Neural progenitor cell (in vitro differentiated cells): ENCODE measurements at regions not wholly inside any gene's neighbourhood (a gene's known extent, or its start where the extent isn't known, plus 50 kb on each side); places are given as distances from the start of the nearest gene placed in this dataset.

Source experiments
- DNase-seq: peaks from one replicate; pipeline ENCODE4 v3.0.0-alpha.2; 2016; ENCODE audit warnings: low spot score
- H2AFZ ChIP-seq: fragments of 200-600 bp; sonication (generic); replicated peaks from 2 replicates; pipeline ENCODE4 v1.6.1; 2016; ENCODE audit warnings: antibody characterized with exemption
- H3F3A ChIP-seq: fragments of 200-600 bp; sonication (generic); 2 replicates; pipeline ENCODE4 v1.6.1; 2016; ENCODE audit warnings: antibody characterized with exemption, low read depth
- H3K27ac ChIP-seq: fragments of 200-600 bp; sonication (generic); 2 replicates; pipeline ENCODE4 v1.5.1; 2016; ENCODE audit warnings: mild to moderate bottlenecking
- H3K27me3 ChIP-seq: fragments of 200-600 bp; sonication (generic); 2 replicates; pipeline ENCODE4 v1.6.1; 2016; ENCODE audit warnings: mild to moderate bottlenecking, moderate library complexity
- H3K36me3 ChIP-seq: fragments of 200-600 bp; sonication (generic); 2 replicates; pipeline ENCODE4 v1.5.1; 2016
- H3K4me1 ChIP-seq: fragments of 200-600 bp; sonication (generic); 2 replicates; pipeline ENCODE4 v1.6.1; 2016; ENCODE audit warnings: mixed run types
- H3K4me2 ChIP-seq: fragments of 200-600 bp; sonication (generic); 2 replicates; pipeline ENCODE4 v1.6.1; 2016
- H3K4me3 ChIP-seq: fragments of 200-600 bp; sonication (generic); 2 replicates; pipeline ENCODE4 v1.5.1; 2016
- H3K79me2 ChIP-seq: fragments of 200-600 bp; sonication (generic); 2 replicates; pipeline ENCODE4 v1.6.1; 2016; ENCODE audit warnings: low read depth
- H3K9ac ChIP-seq: fragments of 200-600 bp; sonication (generic); 2 replicates; pipeline ENCODE4 v1.6.1; 2016
- H3K9me3 ChIP-seq: fragments of 200-600 bp; sonication (generic); 2 replicates; pipeline ENCODE4 v1.5.1; 2016; ENCODE audit warnings: low read depth
- H4K20me1 ChIP-seq: fragments of 200-600 bp; sonication (generic); 2 replicates; pipeline ENCODE4 v1.6.1; 2016; ENCODE audit warnings: low read depth
- H3K27ac Mint-ChIP-seq: 3 replicates; pipeline ENCODE4 v1.8.0; 2021; ENCODE audit warnings: mixed read lengths
- H3K27me3 Mint-ChIP-seq: 2 replicates; pipeline ENCODE4 v1.8.0; 2022; ENCODE audit warnings: low read depth, mild to moderate bottlenecking, inconsistent platforms, moderate library complexity, mixed read lengths; ENCODE audit not compliant: insufficient read depth
- H3K36me3 Mint-ChIP-seq: 3 replicates; pipeline ENCODE4 v1.8.0; 2021; ENCODE audit warnings: mixed read lengths
- H3K4me1 Mint-ChIP-seq: 3 replicates; pipeline ENCODE4 v1.8.0; 2021; ENCODE audit warnings: mixed read lengths
- H3K4me3 Mint-ChIP-seq: 3 replicates; pipeline ENCODE4 v1.8.0; 2021; ENCODE audit warnings: mild to moderate bottlenecking, moderate library complexity, mixed read lengths
- H3K9me3 Mint-ChIP-seq: 3 replicates; pipeline ENCODE4 v1.8.0; 2020; ENCODE audit warnings: mixed read lengths
- EZH2 ChIP-seq: fragments of 200-600 bp; sonication (generic); IDR thresholded peaks from 2 replicates; pipeline ENCODE4 v1.6.1; 2017; ENCODE audit warnings: antibody characterized with exemption, mild to moderate bottlenecking, moderate library complexity
- EZH2phosphoT487 ChIP-seq: fragments of 200-600 bp; sonication (generic); IDR thresholded peaks from 2 replicates; pipeline ENCODE4 v1.6.1; 2017; ENCODE audit warnings: antibody characterized with exemption
- TF ChIP-seq, protein P1 (sequence below): fragments of 200-600 bp; sonication (generic); IDR thresholded peaks from 2 replicates; pipeline ENCODE4 v1.5.1; 2017; ENCODE audit warnings: antibody characterized with exemption, mild to moderate bottlenecking

- no peak overlapping the region for H3K4me3 ChIP-seq
- H3K4me1 ChIP-seq: no peaks in the 10 kb centered on the region
- H3K9me3 ChIP-seq: no peaks in the 10 kb centered on the region
- no peaks in the 10 kb centered on the region for H3K79me2 ChIP-seq
- TF ChIP-seq EZH2phosphoT487 (no peak), EZH2 (no peak)
- TF ChIP-seq, protein P1, sequence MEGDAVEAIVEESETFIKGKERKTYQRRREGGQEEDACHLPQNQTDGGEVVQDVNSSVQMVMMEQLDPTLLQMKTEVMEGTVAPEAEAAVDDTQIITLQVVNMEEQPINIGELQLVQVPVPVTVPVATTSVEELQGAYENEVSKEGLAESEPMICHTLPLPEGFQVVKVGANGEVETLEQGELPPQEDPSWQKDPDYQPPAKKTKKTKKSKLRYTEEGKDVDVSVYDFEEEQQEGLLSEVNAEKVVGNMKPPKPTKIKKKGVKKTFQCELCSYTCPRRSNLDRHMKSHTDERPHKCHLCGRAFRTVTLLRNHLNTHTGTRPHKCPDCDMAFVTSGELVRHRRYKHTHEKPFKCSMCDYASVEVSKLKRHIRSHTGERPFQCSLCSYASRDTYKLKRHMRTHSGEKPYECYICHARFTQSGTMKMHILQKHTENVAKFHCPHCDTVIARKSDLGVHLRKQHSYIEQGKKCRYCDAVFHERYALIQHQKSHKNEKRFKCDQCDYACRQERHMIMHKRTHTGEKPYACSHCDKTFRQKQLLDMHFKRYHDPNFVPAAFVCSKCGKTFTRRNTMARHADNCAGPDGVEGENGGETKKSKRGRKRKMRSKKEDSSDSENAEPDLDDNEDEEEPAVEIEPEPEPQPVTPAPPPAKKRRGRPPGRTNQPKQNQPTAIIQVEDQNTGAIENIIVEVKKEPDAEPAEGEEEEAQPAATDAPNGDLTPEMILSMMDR: no peak
- no peak overlapping the region for H2AFZ ChIP-seq
- Mint-ChIP-seq H3K9me3 (peaks cover 5% of the 10 kb centered on the region), H3K36me3 (peaks cover 4% of the 10 kb centered on the region), H3K27me3 (peaks cover 2% of the 10 kb centered on the region), H3K27ac (no peak overlapping the region), H3K4me1 (no peaks in the 10 kb centered on the region), H3K4me3 (no peak overlapping the region)
- H3K27me3 ChIP-seq: no peaks in the 10 kb centered on the region
- H4K20me1 ChIP-seq: no peaks in the 10 kb centered on the region
- no peaks in the 10 kb centered on the region for H3K36me3 ChIP-seq
- no peak overlapping the region for H3K9ac ChIP-seq
- H3F3A ChIP-seq: no peaks in the 10 kb centered on the region
- no peak overlapping the region for H3K4me2 ChIP-seq
- no peak overlapping the region for H3K27ac ChIP-seq
- no peak for DNase-seq
These were observed 369.0 kb upstream of the TMTC1 start for GRCh38 chr12:30152705-30153104.

DNA sequence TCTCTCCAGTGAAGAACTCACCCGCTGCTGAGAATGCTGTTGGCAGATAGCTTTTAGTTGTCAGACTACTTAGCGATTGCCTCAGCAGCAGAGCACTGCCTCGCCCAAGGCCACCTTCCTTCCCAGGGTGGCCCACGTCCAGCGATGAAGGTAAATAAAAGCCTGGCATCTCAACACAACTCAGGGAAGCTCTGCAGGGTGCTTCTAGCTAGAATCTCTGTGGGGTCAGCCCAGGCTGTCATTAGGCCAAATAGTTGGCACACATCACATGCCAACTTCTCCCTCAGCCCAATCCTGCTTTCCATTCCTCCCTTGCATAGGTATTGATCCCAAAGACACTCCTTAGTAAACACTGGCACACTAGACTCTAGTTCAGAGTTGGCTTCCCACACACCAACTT is 368.1 kb upstream of the TMTC1 start:
- H3K27ac Mint-ChIP-seq: no peak overlapping the region
- Histone ChIP-seq H3K27ac (no peak overlapping the region), H3F3A (no peaks in the 10 kb centered on the region), H3K4me2 (no peak overlapping the region), H3K79me2 (no peaks in the 10 kb centered on the region), H4K20me1 (no peaks in the 10 kb centered on the region), H2AFZ (no peak overlapping the region), H3K4me1 (no peaks in the 10 kb centered on the region), H3K9me3 (no peaks in the 10 kb centered on the region), H3K9ac (no peak overlapping the region), H3K36me3 (no peaks in the 10 kb centered on the region), H3K4me3 (no peak overlapping the region), H3K27me3 (no peaks in the 10 kb centered on the region)
- TF ChIP-seq, protein P1: no peak
- TF ChIP-seq EZH2 (no peak), EZH2phosphoT487 (no peak)
- no peak overlapping the region for H3K4me3 Mint-ChIP-seq
- H3K27me3 Mint-ChIP-seq: peaks cover 2% of the 10 kb centered on the region
- DNase-seq: no peak
- H3K4me1 Mint-ChIP-seq: no peaks in the 10 kb centered on the region
- peaks cover 5% of the 10 kb centered on the region for H3K9me3 Mint-ChIP-seq
- peaks cover 4% of the 10 kb centered on the region for H3K36me3 Mint-ChIP-seq

GRCh38 chr12:30146561-30146960 is 362.8 kb upstream of the TMTC1 start:
- H3K9me3 ChIP-seq: no peaks in the 10 kb centered on the region
- H3K79me2 ChIP-seq: no peaks in the 10 kb centered on the region
- H3K4me3 Mint-ChIP-seq: no peak overlapping the region
- no peaks in the 10 kb centered on the region for H3F3A ChIP-seq
- H3K9ac ChIP-seq: no peak overlapping the region
- H3K27me3 Mint-ChIP-seq: peaks cover 2% of the 10 kb centered on the region
- H4K20me1 ChIP-seq: no peaks in the 10 kb centered on the region
- H2AFZ ChIP-seq: no peak overlapping the region
- DNase-seq: no peak
- H3K9me3 Mint-ChIP-seq: peaks cover 2% of the 10 kb centered on the region
- no peaks in the 10 kb centered on the region for H3K27me3 ChIP-seq
- H3K27ac Mint-ChIP-seq: no peak overlapping the region
- no peak for TF ChIP-seq EZH2
- TF ChIP-seq, protein P1: no peak
- TF ChIP-seq EZH2phosphoT487: no peak
- H3K4me2 ChIP-seq: no peak overlapping the region
- no peak overlapping the region for H3K4me3 ChIP-seq
- peaks cover 14% of the 10 kb centered on the region for H3K4me1 Mint-ChIP-seq
- no peaks in the 10 kb centered on the region for H3K36me3 ChIP-seq
- H3K27ac ChIP-seq: no peak overlapping the region
- no peaks in the 10 kb centered on the region for H3K4me1 ChIP-seq
- no peaks in the 10 kb centered on the region for H3K36me3 Mint-ChIP-seq

- H3K36me3 ChIP-seq: no peaks in the 10 kb centered on the region
- H3K4me3 ChIP-seq: no peak overlapping the region
- H3K27me3 ChIP-seq: no peaks in the 10 kb centered on the region
- no peaks in the 10 kb centered on the region for H3K79me2 ChIP-seq
- no peak for TF ChIP-seq EZH2phosphoT487
- TF ChIP-seq EZH2: no peak
- TF ChIP-seq, protein P1: no peak
- Mint-ChIP-seq H3K9me3 (peaks cover 2% of the 10 kb centered on the region), H3K36me3 (no peaks in the 10 kb centered on the region), H3K4me3 (no peak overlapping the region), H3K27me3 (peaks cover 2% of the 10 kb centered on the region), H3K27ac (no peak overlapping the region), H3K4me1 (peaks cover 14% of the 10 kb centered on the region)
- H3K27ac ChIP-seq: no peak overlapping the region
- no peak overlapping the region for H3K9ac ChIP-seq
- no peak for DNase-seq
- no peak overlapping the region for H3K4me2 ChIP-seq
- no peaks in the 10 kb centered on the region for H3F3A ChIP-seq
- no peaks in the 10 kb centered on the region for H3K9me3 ChIP-seq
- no peaks in the 10 kb centered on the region for H4K20me1 ChIP-seq
- no peaks in the 10 kb centered on the region for H3K4me1 ChIP-seq
- no peak overlapping the region for H2AFZ ChIP-seq
These were observed 361.9 kb upstream of the TMTC1 start for GRCh38 chr12:30145684-30146032.
